HG02870 (cell line): ENCODE measurements at regions not wholly inside any gene's neighbourhood (a gene's known extent, or its start where the extent isn't known, plus 50 kb on each side); places are given as distances from the start of the nearest gene placed in this dataset.
"Not testable (repeated sequence)": the region's sequence is repeated elsewhere in the genome, so short reads cannot be mapped to it uniquely, and the experiment has no call there.

Experiments used
- ATAC-seq: cut with Tn5 transposase; IDR thresholded peaks from one replicate; pipeline ENCODE4 v1.9.1; 2021; ENCODE audit warnings: mild to moderate bottlenecking, moderate library complexity; ENCODE audit not compliant: unreplicated experiment

DNA sequence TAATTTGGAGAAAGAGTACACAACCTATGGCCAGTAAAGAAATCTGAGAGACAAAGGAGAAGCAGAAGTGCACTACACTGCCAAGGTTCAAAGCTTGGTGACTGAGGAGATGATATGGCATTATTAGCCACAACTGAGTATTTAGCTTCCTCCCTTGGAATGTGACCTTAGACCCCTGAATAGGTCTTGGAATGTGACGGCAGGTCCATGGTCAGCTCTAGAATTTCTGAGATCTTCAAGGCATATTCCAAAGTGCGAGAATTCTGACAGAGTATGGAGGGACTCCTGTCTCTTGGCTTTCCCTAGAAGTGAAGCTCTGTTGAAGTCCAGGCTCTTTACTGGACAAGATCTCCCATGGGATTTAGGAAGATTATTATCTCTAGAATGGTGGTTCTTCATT lies 130.0 kb upstream of the FN1 start:
- ATAC-seq = no peak

DNA sequence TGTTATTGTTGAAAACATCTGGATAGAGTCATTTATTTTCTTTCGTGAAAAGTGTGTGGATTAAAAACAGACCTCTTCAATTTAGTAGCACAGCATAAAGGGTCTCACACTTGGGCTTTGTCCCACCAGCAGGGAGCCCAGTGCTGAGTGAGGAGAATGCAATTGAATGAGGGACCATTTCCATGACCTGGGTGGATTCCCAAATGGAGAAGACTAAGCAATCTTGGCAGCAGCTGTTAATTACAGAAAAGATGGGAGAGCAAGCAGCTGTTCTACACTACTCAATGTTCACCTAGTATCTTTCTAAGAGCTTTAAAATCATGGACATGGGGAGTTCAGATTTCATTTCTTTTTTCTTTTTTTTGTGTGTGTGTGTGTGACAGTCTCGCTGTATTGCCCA lies 121.8 kb upstream of the FN1 start:
- ATAC-seq = no peak

DNA sequence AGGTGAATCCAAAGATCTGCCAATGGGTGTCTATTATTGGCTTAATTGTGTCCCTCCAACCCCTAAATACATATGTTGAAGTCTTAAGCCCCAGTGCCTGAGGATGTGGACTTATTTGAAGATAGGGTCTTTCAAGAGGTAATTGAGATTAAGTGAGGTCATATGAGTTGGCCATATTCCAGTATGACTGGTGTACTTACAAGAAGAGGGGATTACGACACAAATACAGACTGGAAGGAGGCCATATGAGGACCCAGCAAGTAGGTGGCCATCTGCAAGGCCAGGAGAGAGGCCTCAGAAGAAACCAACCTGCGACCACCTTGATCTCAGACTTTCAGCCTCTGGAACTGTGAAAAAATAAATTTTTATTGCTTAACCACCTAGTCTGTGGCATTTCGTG lies 121.1 kb upstream of the FN1 start:
- no peak for ATAC-seq

DNA sequence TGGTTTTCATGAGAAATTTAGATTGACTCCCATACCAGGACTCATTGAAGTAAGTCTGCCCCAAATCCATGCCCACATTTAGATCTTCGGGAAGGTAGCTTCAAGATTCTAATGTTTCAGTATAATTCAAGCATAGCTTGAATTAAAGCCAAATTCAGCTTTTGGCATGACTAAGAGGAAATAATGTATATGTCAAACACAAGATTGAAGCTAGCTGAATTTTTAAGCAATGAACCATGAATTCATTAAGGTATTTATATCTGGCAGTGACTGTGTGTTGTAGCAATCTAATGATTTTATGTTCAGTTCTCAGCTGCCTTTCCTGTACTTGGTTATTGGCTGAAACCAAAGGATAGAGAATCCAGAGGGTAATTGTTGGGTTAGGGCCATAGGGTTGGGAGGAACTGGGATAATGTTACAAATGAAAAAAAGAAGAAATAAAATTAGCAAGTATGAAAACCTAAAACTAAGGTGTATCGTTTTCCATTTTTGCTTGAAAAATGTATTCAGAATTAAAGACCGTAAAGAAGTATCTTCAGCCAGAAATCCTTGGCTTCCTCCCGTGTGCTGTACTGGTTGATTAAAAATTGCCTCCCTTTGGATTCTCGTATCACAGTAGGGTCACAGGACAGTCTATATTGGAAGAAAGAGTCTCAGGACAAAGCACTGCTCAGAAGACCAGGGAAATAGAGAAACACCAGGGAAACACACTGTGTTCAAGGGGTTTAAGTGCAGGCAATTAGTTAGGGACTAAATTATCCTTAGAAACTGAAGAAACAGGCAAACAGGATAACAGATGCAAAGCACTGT lies 119.0 kb upstream of the FN1 start:
- ATAC-seq = no peak

DNA sequence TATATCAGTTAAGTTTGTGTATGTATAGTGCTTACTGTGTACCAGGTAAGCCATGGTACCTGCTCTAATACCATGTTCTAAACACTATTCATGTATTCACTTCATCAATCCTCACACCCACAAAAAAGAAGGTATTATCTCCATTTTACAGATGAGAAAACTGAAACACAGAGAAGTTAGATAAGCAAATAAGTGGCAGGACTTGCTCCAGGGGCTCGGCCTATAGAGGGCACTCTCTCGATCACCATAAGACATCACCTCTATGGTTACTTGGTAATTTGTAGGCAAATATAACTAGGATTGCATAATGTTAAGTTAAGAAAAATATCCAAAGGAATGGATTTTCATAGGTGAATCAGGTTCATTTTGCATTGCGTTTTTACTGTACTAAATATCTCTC lies 118.1 kb upstream of the FN1 start:
- ATAC-seq = no peak

DNA sequence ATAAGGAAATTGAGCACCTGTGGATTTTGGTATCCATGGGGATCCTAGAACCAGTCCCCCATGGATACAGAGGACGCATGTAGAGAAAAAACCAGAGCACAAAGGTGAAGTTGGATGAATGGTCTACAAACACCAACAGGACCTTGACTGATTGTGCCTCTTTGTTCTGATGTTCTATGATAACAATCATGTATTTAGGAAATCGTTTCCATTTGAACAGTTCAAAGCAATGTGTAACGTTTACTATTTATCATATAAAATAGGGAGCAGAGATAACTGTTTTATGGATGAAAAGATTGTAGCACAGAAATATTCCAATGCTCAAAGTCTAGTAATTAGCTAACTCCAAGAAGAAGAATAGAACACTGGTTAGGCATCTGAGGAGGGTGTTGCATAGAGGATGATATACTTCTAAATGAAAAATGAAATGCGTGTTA lies 116.3 kb upstream of the FN1 start:
- ATAC-seq = no peak

DNA sequence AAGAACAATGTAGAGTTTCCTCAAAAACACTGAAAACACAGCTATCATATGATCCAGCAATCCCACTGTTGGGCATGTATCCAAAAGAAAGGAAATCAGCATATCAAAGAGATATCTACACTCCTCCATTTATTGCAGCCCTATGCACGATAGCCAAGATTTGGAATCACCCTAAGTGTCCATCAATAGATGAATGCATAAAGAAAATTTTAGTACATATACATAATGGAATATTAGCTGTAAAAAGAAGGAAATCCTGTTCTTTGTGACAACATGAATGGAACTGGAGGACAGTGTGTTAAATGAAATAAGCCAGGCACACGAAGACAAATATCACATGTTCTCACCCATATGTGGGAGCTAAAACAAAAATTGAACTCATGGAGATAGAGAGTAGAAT lies 114.5 kb upstream of the FN1 start:
- no peak for ATAC-seq

DNA sequence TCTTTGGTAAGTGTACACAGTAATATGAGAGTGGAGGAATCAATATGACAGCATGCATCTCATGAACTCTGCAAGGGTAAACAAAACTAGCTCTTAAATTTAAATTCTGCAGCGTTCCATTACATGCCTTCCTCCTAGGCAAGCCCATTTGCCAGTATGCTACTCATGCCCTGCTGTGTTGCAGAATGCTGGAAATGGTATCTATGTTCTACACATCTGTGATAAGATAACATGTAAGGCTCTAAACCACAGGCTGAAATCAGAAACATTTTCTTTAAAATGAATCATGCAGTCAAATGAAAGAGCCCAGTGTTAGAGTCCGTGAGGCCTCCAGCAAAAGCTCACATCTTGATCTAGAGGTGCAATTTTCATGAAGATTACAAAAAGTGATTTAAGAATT lies 112.8 kb upstream of the FN1 start:
- ATAC-seq = no peak

DNA sequence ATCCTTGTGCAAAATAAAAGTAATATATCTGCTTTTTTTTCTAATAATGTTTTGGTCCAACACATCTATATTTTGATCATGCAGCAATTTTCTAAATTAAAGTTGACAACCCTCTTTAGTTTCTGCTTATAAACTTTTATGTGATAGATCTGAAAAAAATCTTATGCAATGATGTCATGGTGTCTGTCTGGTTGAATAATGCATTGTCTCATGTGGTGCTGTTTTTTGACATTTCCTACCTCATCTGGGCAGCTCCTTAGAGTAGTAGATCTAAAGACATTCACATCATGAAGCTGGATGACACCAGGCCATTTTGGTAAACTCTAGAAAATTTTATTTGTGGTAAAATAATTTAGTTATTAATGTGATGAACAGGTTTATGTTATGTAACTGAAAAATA lies 106.8 kb upstream of the FN1 start:
- ATAC-seq = no peak

DNA sequence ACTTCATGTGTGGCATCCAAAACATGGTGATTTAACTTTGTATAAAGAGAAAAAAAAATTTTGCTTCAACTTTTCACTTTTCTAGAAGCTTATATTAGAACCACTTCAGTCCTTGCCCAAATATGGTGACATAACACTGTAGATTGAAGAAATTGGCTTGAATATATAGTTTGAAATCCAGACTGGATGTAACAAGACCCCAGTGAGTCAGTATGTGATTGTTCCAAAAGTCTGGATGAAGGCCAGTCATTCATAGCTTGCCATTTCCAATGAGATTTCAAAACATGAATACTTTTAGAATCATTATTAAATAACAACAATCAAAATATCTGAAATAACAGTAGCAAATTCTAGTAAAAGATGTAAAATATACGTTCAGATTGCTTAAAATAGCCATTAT lies 104.8 kb upstream of the FN1 start:
- no peak for ATAC-seq

DNA sequence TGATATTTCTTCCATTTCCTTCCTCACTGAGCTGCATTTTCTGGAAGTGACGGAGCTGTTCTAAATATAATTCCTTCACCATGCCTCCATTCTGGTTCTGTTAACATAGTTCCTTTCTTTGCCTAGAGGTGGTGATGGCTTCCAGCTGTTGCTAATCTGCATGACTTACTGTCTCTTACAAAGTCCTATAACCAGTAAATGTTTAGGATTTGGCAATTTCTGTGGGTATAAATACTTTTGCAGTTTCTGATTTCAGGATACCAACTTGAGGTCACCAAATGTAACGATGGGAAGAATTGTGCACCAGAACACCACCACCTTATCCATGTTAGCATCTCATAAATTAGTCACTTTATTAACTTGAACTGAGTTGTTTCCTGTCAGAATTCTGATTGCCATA lies 101.7 kb upstream of the FN1 start:
- no peak for ATAC-seq

DNA sequence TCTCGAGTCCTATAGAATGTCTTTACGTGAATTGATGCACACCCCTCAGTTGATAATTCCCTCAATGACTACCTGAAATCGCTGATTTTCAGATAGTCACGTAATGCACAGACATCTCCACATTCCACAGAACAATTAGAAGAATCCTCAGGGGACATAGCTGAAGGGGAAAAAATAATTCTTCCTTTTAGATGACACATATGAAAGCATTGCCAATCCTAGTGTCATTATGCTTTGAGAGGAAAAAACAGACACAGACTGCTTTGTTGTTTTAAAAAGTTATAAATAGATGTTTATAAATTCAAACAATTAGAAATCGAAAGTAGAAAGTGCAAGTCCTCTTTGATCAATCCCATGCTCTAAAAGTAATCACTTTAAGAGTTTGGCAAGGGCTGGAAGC lies 100.6 kb upstream of the FN1 start:
- ATAC-seq = no peak

DNA sequence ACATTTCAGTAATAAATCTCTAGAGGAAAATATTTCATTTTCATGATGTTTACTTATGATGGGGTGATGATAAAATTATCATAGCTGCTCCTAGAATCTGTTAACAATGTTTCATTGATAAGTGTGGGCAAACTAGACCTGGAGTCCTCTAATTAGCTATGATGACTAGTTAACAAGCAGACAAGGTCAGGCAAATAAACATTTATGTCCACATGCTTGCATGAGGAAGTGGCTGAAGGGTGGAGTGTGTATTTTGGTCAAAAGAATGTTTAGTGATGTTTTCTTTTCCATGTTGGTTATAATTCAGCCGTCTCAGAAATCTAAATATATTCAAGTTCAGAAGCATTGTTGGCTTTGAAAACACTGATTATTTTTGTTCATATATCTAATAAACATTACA lies 99.9 kb upstream of the FN1 start:
- no peak for ATAC-seq

DNA sequence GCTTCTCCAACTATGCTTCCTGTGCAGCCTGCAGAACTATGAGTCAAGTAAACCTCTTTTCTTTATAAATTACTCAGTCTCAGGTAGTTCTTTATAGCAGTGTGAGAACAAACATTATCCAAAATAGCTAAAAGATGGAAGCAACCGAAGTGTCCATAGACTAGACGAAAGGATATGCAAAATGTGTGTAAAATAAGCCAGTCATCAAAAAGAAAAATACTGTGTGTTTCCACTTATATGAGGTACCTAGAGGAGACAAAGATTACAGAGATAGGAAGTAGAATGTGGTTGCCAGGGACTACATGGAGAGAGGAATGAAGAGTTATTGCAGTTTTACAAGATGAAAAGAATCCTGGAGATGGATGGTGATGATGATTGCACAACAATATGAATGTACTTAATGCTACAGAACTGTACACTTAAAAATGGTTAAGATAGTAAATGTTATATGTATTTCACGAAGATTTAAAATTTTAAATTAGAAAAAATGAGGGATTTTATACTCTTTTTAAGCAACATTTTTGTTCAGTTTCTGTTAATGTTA lies 99.3 kb upstream of the FN1 start:
- ATAC-seq = no peak

DNA sequence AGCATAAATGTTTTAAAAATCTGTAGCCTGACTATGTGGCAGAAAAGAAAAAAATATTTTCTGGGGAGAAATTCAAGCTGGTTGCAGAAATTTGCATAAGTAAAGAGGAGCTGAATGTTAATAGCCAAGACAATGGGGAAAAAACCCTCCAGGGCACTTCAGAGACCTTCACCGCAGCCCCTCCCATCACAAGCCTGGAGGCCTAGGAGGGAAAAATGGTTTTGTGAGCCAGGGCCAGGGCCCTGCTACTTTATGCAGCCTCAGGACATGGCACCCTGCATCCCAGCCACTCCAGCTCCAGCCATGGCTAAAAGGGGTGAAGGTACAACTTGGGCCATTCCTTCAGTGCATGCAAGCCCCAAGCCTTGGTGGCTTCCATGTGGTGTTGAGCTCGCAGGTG lies 97.8 kb upstream of the FN1 start:
- not testable (repeated sequence) for ATAC-seq

DNA sequence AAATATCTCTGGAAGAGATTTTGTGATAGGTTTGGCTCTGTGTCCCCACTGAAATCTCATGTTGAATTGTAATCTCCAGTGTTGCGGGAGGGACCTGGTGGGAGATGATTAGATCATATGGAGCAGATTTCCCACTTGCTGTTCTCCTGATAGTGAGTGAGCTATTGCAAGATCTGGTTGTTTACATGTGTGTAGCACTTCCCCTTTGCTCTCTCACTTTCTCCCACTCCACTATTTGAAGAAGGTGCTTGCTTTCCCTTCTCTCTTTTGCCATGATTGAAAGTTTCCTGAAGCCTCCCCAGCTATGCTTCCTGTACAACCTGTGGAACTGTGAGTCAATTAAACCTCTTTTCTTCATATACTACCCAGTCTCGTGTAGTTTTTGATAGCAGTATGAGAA lies 97.0 kb upstream of the FN1 start:
- no peak for ATAC-seq

DNA sequence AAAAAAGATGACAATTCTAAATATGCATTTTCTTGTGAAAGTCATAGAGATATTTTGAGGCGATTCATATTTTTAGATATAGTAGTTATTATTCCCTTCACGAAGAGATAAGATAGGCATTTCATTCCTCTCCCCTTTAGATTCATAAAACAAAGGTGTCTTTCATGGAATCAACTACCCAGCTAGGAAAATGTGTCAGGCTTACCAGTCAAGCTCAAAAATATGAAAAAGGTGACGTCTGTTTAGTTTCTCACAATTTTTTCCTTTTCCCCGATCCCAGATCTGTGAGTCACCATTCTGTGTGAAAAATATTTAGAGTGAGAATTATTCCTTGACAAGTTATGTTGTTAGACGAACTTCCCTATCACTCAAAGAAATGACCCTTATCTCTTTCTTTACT lies 95.4 kb upstream of the FN1 start:
- no peak for ATAC-seq

DNA sequence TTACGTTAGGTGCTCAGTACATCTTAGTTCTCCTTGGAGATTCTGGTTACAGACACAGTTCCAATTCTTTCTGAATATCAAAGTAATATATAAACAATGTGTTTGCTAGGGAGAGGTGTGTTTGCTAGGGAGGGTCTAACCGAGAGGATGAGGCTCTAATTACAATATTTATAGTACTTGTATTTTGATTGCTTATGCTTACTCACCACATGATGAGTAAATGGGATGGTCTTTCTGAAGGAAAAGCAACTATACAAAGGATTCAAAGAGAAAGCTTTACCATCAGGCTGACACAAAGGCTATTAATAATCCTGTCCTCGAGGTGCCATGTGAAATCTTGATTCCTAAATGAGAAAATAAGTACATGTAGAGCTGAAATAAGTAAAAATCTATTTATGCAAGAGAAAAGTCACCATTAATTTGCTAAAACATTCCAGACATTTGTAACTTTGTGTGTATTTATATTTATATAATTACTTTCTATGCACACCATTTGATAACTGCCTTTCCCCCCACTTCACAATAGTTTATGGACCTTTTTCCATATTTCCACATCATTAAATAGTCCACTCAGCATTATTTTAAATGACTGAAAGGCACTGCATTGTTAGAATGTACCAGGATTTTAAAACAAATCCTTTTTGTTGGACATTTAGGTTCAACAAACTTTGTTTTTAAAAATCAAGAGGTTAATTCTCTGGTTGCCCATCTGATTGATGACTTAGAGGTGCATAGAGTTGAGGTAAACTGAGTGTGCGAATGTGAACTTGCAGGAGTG lies 94.5 kb upstream of the FN1 start:
- no peak for ATAC-seq

DNA sequence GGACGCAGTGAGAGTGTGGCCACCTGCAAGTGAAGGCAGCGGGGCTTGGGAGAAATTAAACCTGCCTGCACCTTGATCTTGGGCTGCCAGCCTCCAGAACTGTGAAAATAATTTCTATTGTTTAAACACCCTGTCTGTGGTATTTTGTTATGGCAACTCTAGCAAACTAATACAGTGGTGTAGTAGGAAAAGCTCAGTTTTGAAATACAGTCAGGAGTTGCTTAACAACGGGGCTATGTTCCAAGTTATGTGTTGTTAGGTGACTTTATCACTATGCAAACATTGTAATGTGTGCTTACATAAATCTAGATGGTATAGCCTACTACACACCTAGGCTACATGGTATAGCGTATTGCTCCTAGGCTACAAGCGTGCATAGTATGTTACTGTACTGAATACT lies 93.4 kb upstream of the FN1 start:
- no peak for ATAC-seq

DNA sequence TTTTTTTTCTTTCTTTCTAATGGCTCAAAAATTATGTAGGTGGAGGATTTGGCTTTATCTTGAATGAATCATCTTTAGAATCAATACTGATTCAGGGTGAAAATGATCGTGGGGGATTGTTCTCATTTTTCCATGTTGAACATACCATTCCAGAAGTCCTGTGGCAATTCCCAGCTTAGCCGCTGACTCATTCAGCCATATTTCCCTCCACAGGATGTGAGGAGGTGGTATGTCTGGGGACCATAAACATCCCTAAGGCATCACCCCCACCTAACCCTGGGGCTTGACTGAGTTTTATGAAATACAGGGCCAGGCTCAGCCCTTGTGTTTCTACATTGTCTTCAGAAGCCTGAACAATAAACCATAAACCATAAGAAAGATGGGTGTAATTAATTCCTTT lies 92.7 kb upstream of the FN1 start:
- ATAC-seq = no peak

DNA sequence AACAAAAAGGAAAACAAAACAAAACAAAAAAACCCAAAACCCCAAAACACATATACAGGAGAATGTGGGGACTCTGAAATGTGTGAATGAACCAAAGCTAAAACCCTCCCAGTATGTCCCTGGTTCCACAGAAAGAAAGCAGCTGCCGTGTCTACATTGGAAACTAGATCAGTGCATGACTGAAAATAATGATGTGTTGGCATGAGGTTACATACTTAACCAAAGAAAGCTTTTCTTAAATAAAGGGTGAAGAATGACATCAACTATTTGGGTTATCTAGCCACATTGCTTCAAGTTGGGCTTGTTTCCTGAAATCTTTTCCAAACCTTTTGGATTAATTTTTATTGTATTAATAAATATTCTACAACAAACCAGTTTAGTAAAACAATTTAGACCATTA lies 91.9 kb upstream of the FN1 start:
- no peak for ATAC-seq

DNA sequence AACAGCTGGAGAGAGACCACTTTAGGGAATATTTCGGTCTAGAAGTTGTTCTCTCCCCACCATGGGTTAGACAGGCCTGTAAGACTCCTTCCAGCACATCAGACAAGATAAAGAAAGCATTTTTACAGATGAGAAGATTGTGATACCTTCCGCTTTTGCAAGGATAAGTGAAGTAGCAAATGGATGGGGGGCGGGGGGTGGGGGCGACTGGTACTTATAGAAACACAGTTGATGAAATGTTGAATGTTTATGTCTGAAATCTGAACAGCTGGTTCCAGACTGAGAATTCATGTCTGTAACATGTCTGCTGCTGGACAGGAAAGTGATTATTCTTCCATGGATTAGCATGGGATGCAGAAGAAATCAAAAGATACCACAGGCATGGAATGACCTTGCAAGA lies 90.5 kb upstream of the FN1 start:
- no peak for ATAC-seq
